ENCODE measurements at regions not wholly inside any gene's neighbourhood (a gene's known extent, or its start where the extent isn't known, plus 50 kb on each side); places are given as distances from the start of the nearest gene placed in this dataset.

DNA sequence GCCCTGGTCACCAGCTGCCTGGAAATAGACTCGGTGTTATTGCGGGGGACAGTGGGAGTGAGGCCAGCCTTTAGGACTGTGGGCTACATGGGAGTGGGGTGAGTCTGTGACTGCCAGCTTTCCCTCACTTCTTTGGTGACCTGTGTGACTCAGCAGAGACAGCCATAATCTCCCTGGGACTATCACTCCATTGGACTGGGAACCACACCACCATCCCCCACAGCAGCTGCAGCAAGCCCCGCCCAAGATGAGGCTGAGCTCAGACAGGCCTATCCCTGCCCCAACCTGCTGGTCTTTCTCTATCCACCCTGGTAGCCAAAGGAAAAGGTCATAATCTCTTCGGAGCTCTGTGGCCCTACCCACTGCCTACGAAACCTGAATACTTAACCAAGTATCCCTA lies 263.2 kb downstream of the FZD1 start:
- no peak overlapping the region for H3K4me3 ChIP-seq (ENCODE audit: control insufficient read depth in 1 of 7, extremely low read depth in 1 of 7, insufficient read depth in 4 of 7, low read depth in 2 of 7, low read length in 6 of 7)
- no peaks in the 10 kb centered on the region for H3K27me3 ChIP-seq (replicated peaks in 2 of 5; ENCODE audit: control insufficient read depth in 4 of 5, insufficient read depth in 5 of 5, low read length in 4 of 5)
- ChIA-PET CTCF (interaction anchor here (1.5 kb wide), 1 partner anchor 9 kb away, joined by 3 read pairs; no protein-coding TSS in a partner anchor), POLR2A (no interaction called here)
- no peak for DNase-seq
- H3K36me3 ChIP-seq (ENCODE audit: control insufficient read depth in 4 of 4, insufficient read depth in 4 of 4, low read length in 3 of 4): no peaks in the 10 kb centered on the region
- H3K9me3 ChIP-seq (ENCODE audit: control extremely low read depth in 1 of 5, control insufficient read depth in 4 of 5, insufficient read depth in 2 of 5, low read depth in 1 of 5, low read length in 4 of 5): peaks cover 0 to 7% (median 0%) of the 10 kb centered on the region in 5 experiments
- no peaks in the 10 kb centered on the region for H3K4me1 ChIP-seq (ENCODE audit: control extremely low read depth in 1 of 4, control insufficient read depth in 4 of 4, insufficient read depth in 4 of 4, low read length in 3 of 4)
- no peak overlapping the region for H3K27ac ChIP-seq (ENCODE audit: insufficient read depth in 1 of 2, low read depth in 1 of 2, low read length in 2 of 2, poor library complexity in 1 of 2, severe bottlenecking in 2 of 2)
- 97% methylated on average over 5 of the region's 5 CpGs for WGBS (ENCODE audit: insufficient coverage)

DNA sequence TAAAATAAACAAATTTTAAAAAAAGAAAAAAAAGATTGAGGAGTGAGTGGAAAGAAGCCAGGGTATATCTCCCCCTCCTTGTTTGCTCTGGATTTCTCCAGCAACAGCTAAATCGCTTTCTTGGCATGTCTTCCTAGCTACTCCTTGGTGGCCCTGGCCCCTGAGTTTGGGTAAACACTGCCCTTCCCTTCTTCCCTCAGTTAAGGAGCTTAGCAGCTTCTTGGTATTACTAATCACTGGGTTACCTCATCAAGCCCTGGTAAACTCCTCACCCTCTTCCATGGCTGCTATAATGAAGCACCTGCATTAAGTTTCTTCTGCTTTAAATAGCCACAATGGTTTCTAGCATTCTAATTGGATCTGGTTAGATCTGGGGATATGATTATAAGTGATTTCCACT lies 269.8 kb downstream of the FZD1 start:
- Histone ChIP-seq H3K4me3 (ENCODE audit: control insufficient read depth in 1 of 7, extremely low read depth in 1 of 7, insufficient read depth in 4 of 7, low read depth in 2 of 7, low read length in 6 of 7) (no peak overlapping the region), H3K27me3 (replicated peaks in 2 of 5; ENCODE audit: control insufficient read depth in 4 of 5, insufficient read depth in 5 of 5, low read length in 4 of 5) (no peaks in the 10 kb centered on the region), H3K9me3 (ENCODE audit: control extremely low read depth in 1 of 5, control insufficient read depth in 4 of 5, insufficient read depth in 2 of 5, low read depth in 1 of 5, low read length in 4 of 5) (peaks cover 0 to 3% (median 0%) of the 10 kb centered on the region in 5 experiments), H3K36me3 (ENCODE audit: control insufficient read depth in 4 of 4, insufficient read depth in 4 of 4, low read length in 3 of 4) (no peaks in the 10 kb centered on the region), H3K27ac (ENCODE audit: insufficient read depth in 1 of 2, low read depth in 1 of 2, low read length in 2 of 2, poor library complexity in 1 of 2, severe bottlenecking in 2 of 2) (no peak overlapping the region), H3K4me1 (ENCODE audit: control extremely low read depth in 1 of 4, control insufficient read depth in 4 of 4, insufficient read depth in 4 of 4, low read length in 3 of 4) (no peaks in the 10 kb centered on the region)
- ChIA-PET POLR2A (no interaction called here), CTCF (no interaction called here)
- DNase-seq: no peak
- no CpG with 5 or more reads among the region's 1 CpG for WGBS (ENCODE audit: insufficient coverage)

DNA sequence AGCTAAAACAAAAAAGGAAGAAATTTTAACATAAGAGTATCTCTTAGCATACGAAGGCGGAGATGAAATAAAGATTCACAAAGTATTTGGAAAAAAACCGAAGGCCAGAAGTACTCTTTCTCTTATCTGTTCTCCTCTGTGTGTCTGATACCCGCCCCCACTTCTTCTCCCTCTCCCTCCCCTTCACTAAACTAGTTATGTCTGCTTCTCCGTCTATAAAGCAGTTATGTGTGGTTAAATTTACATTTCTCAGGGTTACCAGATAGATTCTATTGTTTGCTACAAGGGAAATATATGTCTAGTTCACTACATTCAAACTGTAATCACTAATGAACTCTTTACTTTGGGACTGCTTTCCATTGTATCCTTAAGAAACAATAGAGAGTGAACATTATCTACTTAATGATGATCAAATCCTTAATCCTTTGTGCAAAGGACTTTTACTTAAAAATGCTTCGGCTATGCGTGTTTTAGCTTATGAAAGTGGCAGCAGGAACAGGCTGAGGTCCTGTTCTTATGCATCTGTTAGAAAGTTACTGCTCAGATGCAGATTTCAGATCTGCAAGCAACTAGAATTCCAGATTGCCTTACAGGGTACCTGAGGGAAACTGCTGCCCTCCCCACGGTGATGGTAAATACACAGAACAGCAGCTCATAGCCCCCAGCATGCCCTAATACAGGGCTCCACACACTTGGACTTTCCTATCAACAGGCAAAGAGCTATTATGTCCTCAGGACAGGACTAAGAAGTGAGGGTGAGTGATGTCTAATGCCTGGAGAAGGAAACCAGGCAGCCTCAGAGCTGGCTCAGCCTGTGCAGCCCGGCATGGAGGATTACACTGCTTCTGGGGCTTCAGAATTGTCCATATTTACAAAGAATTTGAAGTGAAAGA lies 273.3 kb downstream of the FZD1 start:
- 80% methylated on average over 4 of the region's 9 CpGs for WGBS (ENCODE audit: insufficient coverage)
- Histone ChIP-seq H3K4me3 (ENCODE audit: control insufficient read depth in 1 of 7, extremely low read depth in 1 of 7, insufficient read depth in 4 of 7, low read depth in 2 of 7, low read length in 6 of 7) (no peak overlapping the region), H3K27ac (ENCODE audit: insufficient read depth in 1 of 2, low read depth in 1 of 2, low read length in 2 of 2, poor library complexity in 1 of 2, severe bottlenecking in 2 of 2) (no peak overlapping the region), H3K9me3 (ENCODE audit: control extremely low read depth in 1 of 5, control insufficient read depth in 4 of 5, insufficient read depth in 2 of 5, low read depth in 1 of 5, low read length in 4 of 5) (peaks cover 0 to 1% (median 0%) of the 10 kb centered on the region in 5 experiments), H3K36me3 (ENCODE audit: control insufficient read depth in 4 of 4, insufficient read depth in 4 of 4, low read length in 3 of 4) (no peaks in the 10 kb centered on the region), H3K4me1 (ENCODE audit: control extremely low read depth in 1 of 4, control insufficient read depth in 4 of 4, insufficient read depth in 4 of 4, low read length in 3 of 4) (no peaks in the 10 kb centered on the region), H3K27me3 (replicated peaks in 2 of 5; ENCODE audit: control insufficient read depth in 4 of 5, insufficient read depth in 5 of 5, low read length in 4 of 5) (no peaks in the 10 kb centered on the region)
- ChIA-PET POLR2A (interaction anchor here (0.7 kb wide), 1 partner anchor 64 kb away, joined by 3 read pairs; no protein-coding TSS in a partner anchor), CTCF (no interaction called here)
- no peak for DNase-seq

DNA sequence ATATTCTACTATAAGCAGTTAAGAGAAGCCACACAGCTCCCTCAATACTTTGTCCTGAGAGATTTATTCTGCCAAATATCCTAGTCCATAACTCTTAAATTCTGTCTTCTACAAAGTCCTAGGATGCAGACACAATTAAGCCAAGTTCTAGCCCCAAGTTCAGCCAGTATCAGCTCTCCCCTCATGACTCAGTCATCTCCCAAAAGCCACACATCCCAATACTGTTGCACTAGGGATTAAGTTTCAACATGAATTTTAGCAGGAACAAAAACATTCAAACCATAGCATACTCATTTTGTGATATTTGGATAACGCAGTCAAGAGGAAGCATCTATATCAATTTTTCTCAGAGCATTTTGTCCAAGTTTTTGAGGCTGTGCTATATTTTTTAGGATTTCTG lies 277.4 kb downstream of the FZD1 start:
- DNase-seq: no peak
- Histone ChIP-seq H3K27me3 (replicated peaks in 2 of 5; ENCODE audit: control insufficient read depth in 4 of 5, insufficient read depth in 5 of 5, low read length in 4 of 5) (no peaks in the 10 kb centered on the region), H3K9me3 (ENCODE audit: control extremely low read depth in 1 of 5, control insufficient read depth in 4 of 5, insufficient read depth in 2 of 5, low read depth in 1 of 5, low read length in 4 of 5) (no peaks in the 10 kb centered on the region), H3K4me3 (ENCODE audit: control insufficient read depth in 1 of 7, extremely low read depth in 1 of 7, insufficient read depth in 4 of 7, low read depth in 2 of 7, low read length in 6 of 7) (no peak overlapping the region), H3K27ac (ENCODE audit: insufficient read depth in 1 of 2, low read depth in 1 of 2, low read length in 2 of 2, poor library complexity in 1 of 2, severe bottlenecking in 2 of 2) (no peak overlapping the region), H3K36me3 (ENCODE audit: control insufficient read depth in 4 of 4, insufficient read depth in 4 of 4, low read length in 3 of 4) (no peaks in the 10 kb centered on the region), H3K4me1 (ENCODE audit: control extremely low read depth in 1 of 4, control insufficient read depth in 4 of 4, insufficient read depth in 4 of 4, low read length in 3 of 4) (no peaks in the 10 kb centered on the region)
- CTCF ChIA-PET: interaction anchor here (0.9 kb wide), 1 partner anchor 782 kb away, joined by 3 read pairs; no protein-coding TSS in a partner anchor
- no CpG with 5 or more reads among the region's 1 CpG for WGBS (ENCODE audit: insufficient coverage)
- POLR2A ChIA-PET: no interaction called here

GRCh38 chr7:91543646-91544045 lies 279.4 kb downstream of the FZD1 start:
- no peak overlapping the region for H3K4me3 ChIP-seq (ENCODE audit: control insufficient read depth in 1 of 7, extremely low read depth in 1 of 7, insufficient read depth in 4 of 7, low read depth in 2 of 7, low read length in 6 of 7)
- H3K27me3 ChIP-seq (replicated peaks in 2 of 5; ENCODE audit: control insufficient read depth in 4 of 5, insufficient read depth in 5 of 5, low read length in 4 of 5): no peaks in the 10 kb centered on the region
- ChIA-PET POLR2A (no interaction called here), CTCF (no interaction called here)
- H3K27ac ChIP-seq (ENCODE audit: insufficient read depth in 1 of 2, low read depth in 1 of 2, low read length in 2 of 2, poor library complexity in 1 of 2, severe bottlenecking in 2 of 2): no peak overlapping the region
- H3K9me3 ChIP-seq (ENCODE audit: control extremely low read depth in 1 of 5, control insufficient read depth in 4 of 5, insufficient read depth in 2 of 5, low read depth in 1 of 5, low read length in 4 of 5): no peaks in the 10 kb centered on the region
- WGBS (ENCODE audit: insufficient coverage): no CpG with 5 or more reads among the region's 1 CpG
- DNase-seq: no peak
- no peaks in the 10 kb centered on the region for H3K36me3 ChIP-seq (ENCODE audit: control insufficient read depth in 4 of 4, insufficient read depth in 4 of 4, low read length in 3 of 4)
- H3K4me1 ChIP-seq (ENCODE audit: control extremely low read depth in 1 of 4, control insufficient read depth in 4 of 4, insufficient read depth in 4 of 4, low read length in 3 of 4): no peaks in the 10 kb centered on the region

- no peak overlapping the region for H3K27ac ChIP-seq (ENCODE audit: insufficient read depth in 1 of 2, low read depth in 1 of 2, low read length in 2 of 2, poor library complexity in 1 of 2, severe bottlenecking in 2 of 2)
- POLR2A ChIA-PET: no interaction called here
- no peak for DNase-seq
- H3K9me3 ChIP-seq (ENCODE audit: control extremely low read depth in 1 of 5, control insufficient read depth in 4 of 5, insufficient read depth in 2 of 5, low read depth in 1 of 5, low read length in 4 of 5): no peaks in the 10 kb centered on the region
- H3K4me3 ChIP-seq (ENCODE audit: control insufficient read depth in 1 of 7, extremely low read depth in 1 of 7, insufficient read depth in 4 of 7, low read depth in 2 of 7, low read length in 6 of 7): no peak overlapping the region
- WGBS (ENCODE audit: insufficient coverage): 100% methylated on average over 1 of the region's 1 CpG
- no peaks in the 10 kb centered on the region for H3K4me1 ChIP-seq (ENCODE audit: control extremely low read depth in 1 of 4, control insufficient read depth in 4 of 4, insufficient read depth in 4 of 4, low read length in 3 of 4)
- CTCF ChIA-PET: no interaction called here
- H3K36me3 ChIP-seq (ENCODE audit: control insufficient read depth in 4 of 4, insufficient read depth in 4 of 4, low read length in 3 of 4): no peaks in the 10 kb centered on the region
- H3K27me3 ChIP-seq (replicated peaks in 2 of 5; ENCODE audit: control insufficient read depth in 4 of 5, insufficient read depth in 5 of 5, low read length in 4 of 5): no peaks in the 10 kb centered on the region
Observed at GRCh38 chr7:91549878-91550277, 285.6 kb downstream of the FZD1 start.

- CTCF ChIA-PET: no interaction called here
- WGBS (ENCODE audit: insufficient coverage): no CpG with 5 or more reads among the region's 1 CpG
- DNase-seq: no peak
- POLR2A ChIA-PET: no interaction called here
- Histone ChIP-seq H3K36me3 (ENCODE audit: control insufficient read depth in 4 of 4, insufficient read depth in 4 of 4, low read length in 3 of 4) (no peaks in the 10 kb centered on the region), H3K9me3 (ENCODE audit: control extremely low read depth in 1 of 5, control insufficient read depth in 4 of 5, insufficient read depth in 2 of 5, low read depth in 1 of 5, low read length in 4 of 5) (no peaks in the 10 kb centered on the region), H3K27me3 (replicated peaks in 2 of 5; ENCODE audit: control insufficient read depth in 4 of 5, insufficient read depth in 5 of 5, low read length in 4 of 5) (no peaks in the 10 kb centered on the region), H3K4me1 (ENCODE audit: control extremely low read depth in 1 of 4, control insufficient read depth in 4 of 4, insufficient read depth in 4 of 4, low read length in 3 of 4) (no peaks in the 10 kb centered on the region), H3K4me3 (ENCODE audit: control insufficient read depth in 1 of 7, extremely low read depth in 1 of 7, insufficient read depth in 4 of 7, low read depth in 2 of 7, low read length in 6 of 7) (no peak overlapping the region), H3K27ac (ENCODE audit: insufficient read depth in 1 of 2, low read depth in 1 of 2, low read length in 2 of 2, poor library complexity in 1 of 2, severe bottlenecking in 2 of 2) (no peak overlapping the region)
Observed at GRCh38 chr7:91550931-91551330, 286.7 kb downstream of the FZD1 start.

Data from common myeloid progenitor, CD34-positive (primary cell).